Left ventricle myocardium inferior (tissue), 1 donor: ENCODE measurements at regions not wholly inside any gene's neighbourhood (a gene's known extent, or its start where the extent isn't known, plus 50 kb on each side); places are given as distances from the start of the nearest gene placed in this dataset.

Experiments
- DNase-seq: peaks from one replicate; pipeline ENCODE4 v3.0.0-alpha.2; 2020
- H3K27ac ChIP-seq: fragments of 200-600 bp; replicated peaks from 2 replicates; pipeline ENCODE4 v1.8.0; 2021
- H3K27me3 ChIP-seq: fragments of 200-600 bp; 2 replicates; pipeline ENCODE4 v1.8.0; 2021; ENCODE audit warnings: low read depth
- H3K36me3 ChIP-seq: fragments of 200-600 bp; 2 replicates; pipeline ENCODE4 v1.8.0; 2021
- H3K4me1 ChIP-seq: fragments of 200-600 bp; 2 replicates; pipeline ENCODE4 v1.8.0; 2021
- H3K4me3 ChIP-seq: fragments of 200-600 bp; 2 replicates; pipeline ENCODE4 v1.8.0; 2021; ENCODE audit warnings: mild to moderate bottlenecking, moderate library complexity
- H3K9me3 ChIP-seq: fragments of 200-600 bp; replicated peaks from 2 replicates; pipeline ENCODE4 v1.8.0; 2021
- intact Hi-C: fragments of 100-400 bp; cut with micrococcal nuclease; formaldehyde crosslinking; loops from one replicate; pipeline ENCODE4 v1.11.0; 2022
- TF ChIP-seq, protein P1 (sequence below): fragments of 200-600 bp; IDR thresholded peaks from 2 replicates; pipeline ENCODE4 v1.8.0; 2021; ENCODE audit warnings: antibody characterized with exemption, mild to moderate bottlenecking, borderline replicate concordance
- donor health status: DM: no; HTN: yes; CAD: no; lungs with severe emphysema.

DNA sequence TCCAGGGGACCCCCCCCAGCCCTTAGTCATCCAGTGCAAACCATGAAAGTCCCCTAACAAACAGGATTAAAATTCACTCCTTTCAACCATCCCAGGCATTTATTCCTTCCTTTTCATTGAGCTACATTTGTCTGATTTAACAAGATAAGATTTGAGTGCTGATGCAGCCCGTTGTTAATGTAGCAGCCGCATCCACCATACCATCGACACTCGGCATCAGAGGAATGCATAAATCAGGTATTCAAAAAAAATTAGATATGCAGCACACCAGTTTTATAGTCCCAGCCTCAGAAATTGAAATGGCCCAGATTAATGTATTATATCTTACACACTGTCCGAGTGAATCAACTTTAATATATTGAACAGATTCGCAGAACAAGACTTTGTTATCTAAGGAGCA, 676.5 kb upstream of the FANCL start:
- H3K4me1 ChIP-seq: no peaks in the 10 kb centered on the region
- no peak overlapping the region for H3K4me3 ChIP-seq
- no peak for DNase-seq
- H3K9me3 ChIP-seq: no peaks in the 10 kb centered on the region
- no peak overlapping the region for H3K27ac ChIP-seq
- intact Hi-C loops: no loop called here
- no peaks in the 10 kb centered on the region for H3K36me3 ChIP-seq
- H3K27me3 ChIP-seq: no peaks in the 10 kb centered on the region
- TF ChIP-seq, protein P1, sequence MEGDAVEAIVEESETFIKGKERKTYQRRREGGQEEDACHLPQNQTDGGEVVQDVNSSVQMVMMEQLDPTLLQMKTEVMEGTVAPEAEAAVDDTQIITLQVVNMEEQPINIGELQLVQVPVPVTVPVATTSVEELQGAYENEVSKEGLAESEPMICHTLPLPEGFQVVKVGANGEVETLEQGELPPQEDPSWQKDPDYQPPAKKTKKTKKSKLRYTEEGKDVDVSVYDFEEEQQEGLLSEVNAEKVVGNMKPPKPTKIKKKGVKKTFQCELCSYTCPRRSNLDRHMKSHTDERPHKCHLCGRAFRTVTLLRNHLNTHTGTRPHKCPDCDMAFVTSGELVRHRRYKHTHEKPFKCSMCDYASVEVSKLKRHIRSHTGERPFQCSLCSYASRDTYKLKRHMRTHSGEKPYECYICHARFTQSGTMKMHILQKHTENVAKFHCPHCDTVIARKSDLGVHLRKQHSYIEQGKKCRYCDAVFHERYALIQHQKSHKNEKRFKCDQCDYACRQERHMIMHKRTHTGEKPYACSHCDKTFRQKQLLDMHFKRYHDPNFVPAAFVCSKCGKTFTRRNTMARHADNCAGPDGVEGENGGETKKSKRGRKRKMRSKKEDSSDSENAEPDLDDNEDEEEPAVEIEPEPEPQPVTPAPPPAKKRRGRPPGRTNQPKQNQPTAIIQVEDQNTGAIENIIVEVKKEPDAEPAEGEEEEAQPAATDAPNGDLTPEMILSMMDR: no peak

DNA sequence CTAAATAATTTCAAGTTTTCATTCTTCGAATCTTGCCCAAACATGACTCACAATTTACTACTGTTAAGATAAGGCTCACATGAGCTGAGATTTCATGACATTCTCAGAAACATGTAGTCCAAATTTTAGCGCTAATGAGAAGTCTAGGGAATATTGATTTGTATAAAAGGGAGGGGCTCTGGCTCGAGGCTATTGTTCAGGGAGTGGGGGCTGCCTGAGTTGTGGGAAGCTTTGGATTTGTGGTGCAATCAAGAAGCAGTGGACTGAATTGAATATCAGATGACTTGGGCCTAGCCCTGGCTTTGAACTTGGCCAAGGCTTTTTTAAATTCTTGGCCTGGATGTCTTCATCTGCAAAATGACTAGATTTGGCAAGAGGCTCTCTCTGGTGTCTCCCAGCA, 674.9 kb upstream of the FANCL start:
- Histone ChIP-seq H3K4me1 (no peaks in the 10 kb centered on the region), H3K27me3 (no peaks in the 10 kb centered on the region), H3K36me3 (no peaks in the 10 kb centered on the region), H3K9me3 (no peaks in the 10 kb centered on the region), H3K4me3 (no peak overlapping the region), H3K27ac (no peak overlapping the region)
- intact Hi-C loops: no loop called here
- TF ChIP-seq, protein P1: no peak
- DNase-seq: no peak

DNA sequence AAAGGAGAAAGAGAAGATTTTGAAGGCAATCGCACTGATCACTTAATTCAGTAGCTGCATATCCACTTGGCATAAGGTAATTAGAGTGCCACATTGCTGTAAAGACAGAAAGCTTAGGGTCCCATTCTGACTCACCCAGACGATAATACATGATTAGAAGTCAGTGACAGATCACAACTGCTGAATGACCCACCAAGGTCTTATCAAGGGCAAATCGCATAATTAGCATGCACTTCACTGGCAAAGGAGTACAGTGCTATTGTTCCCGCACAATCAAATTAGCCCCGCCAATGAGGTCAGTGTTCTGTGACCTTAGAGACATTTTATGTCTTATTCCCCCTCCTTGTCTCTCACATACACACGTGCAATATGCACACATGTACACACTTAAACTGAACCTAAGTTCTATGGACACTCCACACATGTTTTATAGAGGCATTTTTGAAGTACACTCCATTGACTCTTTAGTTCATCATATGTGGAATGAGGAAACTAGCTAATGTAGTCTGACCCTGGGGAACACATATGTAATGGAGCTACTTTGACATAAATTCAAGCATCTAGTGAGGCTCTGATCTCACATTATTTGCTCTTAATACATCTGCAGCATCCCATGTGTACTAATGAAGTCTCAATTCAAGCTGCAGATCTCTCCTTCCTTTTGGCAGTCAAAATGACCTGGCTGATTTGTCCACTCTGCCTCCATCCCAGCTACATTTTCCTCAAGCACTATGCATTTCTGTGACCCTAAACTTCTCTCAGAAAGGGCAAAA, 673.8 kb upstream of the FANCL start:
- H3K36me3 ChIP-seq: no peaks in the 10 kb centered on the region
- intact Hi-C loops: no loop called here
- H3K4me3 ChIP-seq: no peak overlapping the region
- DNase-seq: no peak
- H3K4me1 ChIP-seq: no peaks in the 10 kb centered on the region
- H3K9me3 ChIP-seq: no peaks in the 10 kb centered on the region
- H3K27me3 ChIP-seq: no peaks in the 10 kb centered on the region
- H3K27ac ChIP-seq: no peak overlapping the region
- TF ChIP-seq, protein P1: no peak

GRCh38 chr2:58913082-58913726, 672.1 kb upstream of the FANCL start:
- no peak overlapping the region for H3K27ac ChIP-seq
- no peaks in the 10 kb centered on the region for H3K4me1 ChIP-seq
- DNase-seq: no peak
- no peaks in the 10 kb centered on the region for H3K27me3 ChIP-seq
- H3K4me3 ChIP-seq: no peak overlapping the region
- TF ChIP-seq, protein P1: no peak
- intact Hi-C loops: no loop called here
- H3K9me3 ChIP-seq: no peaks in the 10 kb centered on the region
- no peaks in the 10 kb centered on the region for H3K36me3 ChIP-seq

DNA sequence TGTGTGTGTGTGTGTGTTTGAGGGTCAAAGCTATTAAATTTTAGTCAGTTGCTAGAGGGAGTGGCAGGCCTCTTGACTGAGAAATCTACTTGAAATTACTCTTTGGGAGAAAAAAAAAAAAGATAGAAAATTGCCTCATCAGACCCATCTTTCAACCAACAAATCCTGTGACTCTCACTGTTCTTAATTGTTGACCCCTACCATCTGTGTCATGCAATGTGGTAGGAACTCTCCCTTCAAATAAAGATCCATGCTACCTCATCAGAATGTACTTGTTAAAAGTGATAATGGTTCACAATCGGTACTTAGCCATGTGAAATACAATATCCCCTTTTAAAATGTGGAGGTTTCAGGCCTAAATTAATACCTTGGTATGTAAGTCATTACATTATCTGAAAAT, 670.8 kb upstream of the FANCL start:
- Histone ChIP-seq H3K4me1 (no peaks in the 10 kb centered on the region), H3K4me3 (no peak overlapping the region), H3K27me3 (no peaks in the 10 kb centered on the region), H3K9me3 (no peaks in the 10 kb centered on the region), H3K27ac (no peak overlapping the region), H3K36me3 (no peaks in the 10 kb centered on the region)
- DNase-seq: no peak
- intact Hi-C loops: no loop called here
- TF ChIP-seq, protein P1: no peak
